Glutamatergic neuron (in vitro differentiated cells): ENCODE measurements at regions not wholly inside any gene's neighbourhood (a gene's known extent, or its start where the extent isn't known, plus 50 kb on each side); places are given as distances from the start of the nearest gene placed in this dataset.

Source experiments
- DNase-seq: peaks from one replicate; pipeline ENCODE4 v3.0.0; 2022
- H3K27ac Mint-ChIP-seq: one replicate; pipeline ENCODE4 v1.8.0; 2020; ENCODE audit warnings: mild to moderate bottlenecking, mixed read lengths, inconsistent platforms; ENCODE audit not compliant: unreplicated experiment
- H3K27me3 Mint-ChIP-seq: one replicate; pipeline ENCODE4 v1.8.0; 2020; ENCODE audit warnings: mild to moderate bottlenecking, moderate library complexity, mixed read lengths, inconsistent platforms; ENCODE audit not compliant: unreplicated experiment
- H3K36me3 Mint-ChIP-seq: one replicate; pipeline ENCODE4 v1.8.0; 2020; ENCODE audit warnings: mild to moderate bottlenecking, mixed read lengths, inconsistent platforms; ENCODE audit not compliant: unreplicated experiment
- H3K4me1 Mint-ChIP-seq: one replicate; pipeline ENCODE4 v1.8.0; 2020; ENCODE audit warnings: mild to moderate bottlenecking, low read depth, mixed read lengths, inconsistent platforms; ENCODE audit not compliant: unreplicated experiment
- H3K4me3 Mint-ChIP-seq: one replicate; pipeline ENCODE4 v1.8.0; 2020; ENCODE audit warnings: mild to moderate bottlenecking, mixed read lengths, inconsistent platforms; ENCODE audit not compliant: unreplicated experiment
- H3K9me3 Mint-ChIP-seq: one replicate; pipeline ENCODE4 v1.8.0; 2020; ENCODE audit warnings: mild to moderate bottlenecking, moderate library complexity, mixed read lengths, inconsistent platforms; ENCODE audit not compliant: unreplicated experiment
- CTCF ChIP-seq: fragments of 200-600 bp; sonication (generic); IDR thresholded peaks from one replicate; pipeline ENCODE4 v1.5.0; 2021; ENCODE audit not compliant: partially characterized antibody, unreplicated experiment

GRCh38 chr5:103943230-103943629 lies 380.6 kb upstream of the NUDT12 start:
- Mint-ChIP-seq H3K4me1 (no peaks in the 10 kb centered on the region), H3K27ac (no peak overlapping the region), H3K4me3 (no peak overlapping the region), H3K27me3 (no peaks in the 10 kb centered on the region), H3K9me3 (no peaks in the 10 kb centered on the region), H3K36me3 (no peaks in the 10 kb centered on the region)
- TF ChIP-seq CTCF = no peak
- no peak for DNase-seq

GRCh38 chr5:103942587-103943186 lies 380.1 kb upstream of the NUDT12 start:
- no peak for DNase-seq

DNA sequence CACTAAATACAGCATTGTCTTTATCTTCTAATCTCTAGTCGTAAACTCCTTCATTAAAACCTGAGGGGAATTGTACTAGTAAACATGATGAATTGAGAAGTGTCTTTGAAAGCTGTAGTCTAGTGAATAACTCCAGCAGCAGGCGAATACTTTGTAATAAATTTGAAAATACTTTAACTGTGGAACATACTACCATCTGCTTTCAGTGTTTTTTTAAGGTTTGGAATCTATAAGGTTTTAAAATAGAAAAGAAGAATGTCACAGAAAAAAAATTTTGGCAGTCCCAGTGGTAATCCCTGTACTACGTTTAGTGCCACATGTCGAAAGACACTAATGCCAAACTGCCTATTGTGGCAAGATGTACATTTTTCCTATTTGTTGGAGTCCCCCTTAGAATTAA lies 379.0 kb upstream of the NUDT12 start:
- Mint-ChIP-seq H3K9me3 (no peaks in the 10 kb centered on the region), H3K27ac (no peak overlapping the region), H3K36me3 (no peaks in the 10 kb centered on the region), H3K27me3 (no peaks in the 10 kb centered on the region), H3K4me3 (no peak overlapping the region), H3K4me1 (no peaks in the 10 kb centered on the region)
- TF ChIP-seq CTCF = no peak
- DNase-seq = no peak

More at GRCh38 chr5:103942587-103943186, 380.1 kb upstream of the NUDT12 start:
- no peak for TF ChIP-seq CTCF
- H3K4me3 Mint-ChIP-seq = no peak overlapping the region
- no peaks in the 10 kb centered on the region for H3K9me3 Mint-ChIP-seq
- H3K27me3 Mint-ChIP-seq = no peaks in the 10 kb centered on the region
- H3K27ac Mint-ChIP-seq = no peak overlapping the region
- no peaks in the 10 kb centered on the region for H3K36me3 Mint-ChIP-seq
- H3K4me1 Mint-ChIP-seq = no peaks in the 10 kb centered on the region

- no peak overlapping the region for H3K27ac Mint-ChIP-seq
- DNase-seq = no peak
- no peak overlapping the region for H3K4me3 Mint-ChIP-seq
- TF ChIP-seq CTCF = no peak
- no peaks in the 10 kb centered on the region for H3K4me1 Mint-ChIP-seq
- no peaks in the 10 kb centered on the region for H3K27me3 Mint-ChIP-seq
- no peaks in the 10 kb centered on the region for H3K36me3 Mint-ChIP-seq
- no peaks in the 10 kb centered on the region for H3K9me3 Mint-ChIP-seq
Observed at GRCh38 chr5:103938146-103938695, 375.6 kb upstream of the NUDT12 start.

DNA sequence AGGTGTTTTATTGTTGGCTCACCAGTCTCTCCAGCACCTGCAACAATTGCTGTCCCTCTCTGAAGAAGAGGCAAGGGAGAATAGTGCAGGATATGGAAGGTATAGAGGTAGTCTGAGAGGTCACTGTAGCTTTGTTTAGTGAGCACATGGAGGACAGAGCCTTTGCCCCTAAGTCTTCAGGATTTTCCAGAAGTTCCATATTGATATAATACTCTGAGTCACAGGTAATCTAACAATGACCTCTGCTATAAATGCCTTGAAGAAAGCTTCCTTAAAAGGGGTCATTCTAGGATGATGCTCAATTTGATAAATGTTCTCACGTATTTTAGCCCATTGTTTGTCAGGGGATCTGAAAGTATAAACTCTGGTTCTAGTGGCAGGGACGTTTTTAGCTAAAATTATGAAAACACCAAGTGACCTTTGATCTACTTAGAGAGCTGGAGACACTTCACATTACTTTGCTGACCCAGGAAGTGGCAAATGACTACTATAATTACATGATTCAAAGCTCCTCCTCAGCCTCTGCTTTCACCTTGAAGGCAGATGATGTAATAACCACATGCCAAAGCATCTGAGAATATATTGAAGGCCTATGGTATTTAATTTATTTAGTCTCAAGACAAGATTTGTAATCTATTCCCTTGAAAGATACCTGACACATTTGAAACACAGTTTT lies 366.9 kb upstream of the NUDT12 start:
- Mint-ChIP-seq H3K4me1 (no peaks in the 10 kb centered on the region), H3K27me3 (no peaks in the 10 kb centered on the region), H3K9me3 (peaks cover 1% of the 10 kb centered on the region), H3K4me3 (no peak overlapping the region), H3K27ac (no peak overlapping the region), H3K36me3 (no peaks in the 10 kb centered on the region)
- no peak for DNase-seq
- TF ChIP-seq CTCF = no peak
